ENCODE measurements at regions not wholly inside any gene's neighbourhood (a gene's known extent, or its start where the extent isn't known, plus 50 kb on each side); places are given as distances from the start of the nearest gene placed in this dataset.

GRCh38 chr11:103826856-103827255, 209.6 kb upstream of the DDI1 start:
- H3K4me1 ChIP-seq (ENCODE audit: control insufficient read depth, insufficient read depth, low read length) = no peaks in the 10 kb centered on the region
- DNase-seq (ENCODE audit: low read depth, low spot score) = no peak
- TF ChIP-seq MXI1 (IDR thresholded peaks at IDR 0.05; ENCODE audit: low read depth, low read length) (no peak), TAF1 (IDR thresholded peaks at IDR 0.05; ENCODE audit: borderline replicate concordance, low read depth, low read length) (no peak), CREB1 (IDR thresholded peaks at IDR 0.05; ENCODE audit: low read depth) (no peak), MEF2A (IDR thresholded peaks at IDR 0.05; ENCODE audit: insufficient read depth, low read depth, low read length) (no peak), PML (IDR thresholded peaks at IDR 0.05; ENCODE audit: low read length) (no peak), TCF12 (IDR thresholded peaks at IDR 0.05; ENCODE audit: low read depth, low read length) (no peak), POU2F2 (IDR thresholded peaks at IDR 0.05; ENCODE audit: borderline replicate concordance, low read depth, low read length) (no peak)
- no peaks in the 10 kb centered on the region for H4K20me1 ChIP-seq (ENCODE audit: control insufficient read depth, insufficient read depth)
- WGBS (ENCODE audit: insufficient coverage, insufficient replicate concordance, low lambda C conversion rate, missing lambda C conversion rate) = 0% methylated on average over 1 of the region's 1 CpG
- no peak for ATAC-seq
- SMC1A ChIA-PET (ENCODE audit: uncharacterized antibody, unreplicated experiment) = interaction anchor here (1.3 to 1.6 kb wide), 3 partner anchors 9 to 144 kb away, joined by 3 to 4 read pairs (median 3); no protein-coding TSS in a partner anchor
- H3K4me2 ChIP-seq (ENCODE audit: control insufficient read depth, insufficient read depth) = no peak overlapping the region
- POLR2A ChIA-PET = no interaction called here
- RAD21 ChIA-PET (ENCODE audit: unreplicated experiment) = no interaction called here
- H3K36me3 ChIP-seq (ENCODE audit: control insufficient read depth in 2 of 2, insufficient read depth in 2 of 2, low read length in 1 of 2) = no peaks in the 10 kb centered on the region; a peak in 1 of 4 replicates
- in situ Hi-C loops (cut with MboI) (no loop called here), intact Hi-C loops (cut with micrococcal nuclease; ENCODE audit: unreplicated experiment) (no loop called here)
- H3K9me3 ChIP-seq (replicated peaks; ENCODE audit: control insufficient read depth, insufficient read depth, low read length) = no peaks in the 10 kb centered on the region; the same call in 2 of the 3 replicates
- CTCF ChIA-PET = no interaction called here
- H3K27me3 ChIP-seq (replicated peaks in 1 of 2; ENCODE audit: control insufficient read depth in 2 of 2, insufficient read depth in 2 of 2, low read length in 1 of 2) = no peaks in the 10 kb centered on the region; a peak in 1 of 4 replicates
- H3K79me2 ChIP-seq (ENCODE audit: control insufficient read depth, insufficient read depth, low read length) = no peaks in the 10 kb centered on the region
- no peak overlapping the region for H2AFZ ChIP-seq (ENCODE audit: control insufficient read depth, low read depth, low read length)
- BruUV-seq (replicated peaks) = no TSS peak
- no peak overlapping the region for H3K27ac ChIP-seq (ENCODE audit: control insufficient read depth, insufficient read depth)
- no peak overlapping the region for H3K4me3 ChIP-seq
- H3K9ac ChIP-seq (ENCODE audit: control insufficient read depth, insufficient read depth, low read length) = no peak overlapping the region
- no peak for FAIRE-seq

DNA sequence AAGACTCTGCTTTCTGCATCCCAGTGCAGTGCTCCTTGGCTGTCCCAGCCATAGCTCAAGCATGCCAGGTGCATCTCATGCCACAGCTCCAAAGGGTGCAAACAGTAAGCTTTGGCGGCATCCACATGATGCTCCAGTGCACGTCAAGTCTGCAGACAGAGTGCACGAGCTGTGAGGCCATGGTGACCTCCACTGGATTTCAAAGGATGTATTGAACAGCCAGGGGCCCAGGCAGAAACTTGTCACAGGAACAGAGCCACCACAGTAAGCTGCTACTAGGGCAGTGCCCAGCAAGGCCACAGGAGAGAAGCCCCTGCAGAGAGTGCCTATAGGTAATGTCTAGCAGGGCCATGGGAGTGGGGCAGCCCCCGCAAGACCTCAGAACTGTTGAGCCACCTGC, 206.8 kb upstream of the DDI1 start:
- Histone ChIP-seq H4K20me1 (ENCODE audit: control insufficient read depth, insufficient read depth) (no peaks in the 10 kb centered on the region), H3K9me3 (replicated peaks; ENCODE audit: control insufficient read depth, insufficient read depth, low read length) (no peaks in the 10 kb centered on the region; the same call in 2 of the 3 replicates), H3K4me2 (ENCODE audit: control insufficient read depth, insufficient read depth) (no peak overlapping the region), H3K79me2 (ENCODE audit: control insufficient read depth, insufficient read depth, low read length) (no peaks in the 10 kb centered on the region), H3K36me3 (ENCODE audit: control insufficient read depth in 2 of 2, insufficient read depth in 2 of 2, low read length in 1 of 2) (no peaks in the 10 kb centered on the region; a peak in 1 of 4 replicates), H2AFZ (ENCODE audit: control insufficient read depth, low read depth, low read length) (no peak overlapping the region), H3K4me3 (no peak overlapping the region), H3K27me3 (replicated peaks in 1 of 2; ENCODE audit: control insufficient read depth in 2 of 2, insufficient read depth in 2 of 2, low read length in 1 of 2) (no peaks in the 10 kb centered on the region), H3K27ac (ENCODE audit: control insufficient read depth, insufficient read depth) (no peak overlapping the region), H3K9ac (ENCODE audit: control insufficient read depth, insufficient read depth, low read length) (no peak overlapping the region), H3K4me1 (ENCODE audit: control insufficient read depth, insufficient read depth, low read length) (no peaks in the 10 kb centered on the region)
- in situ Hi-C loops (cut with MboI) (no loop called here), intact Hi-C loops (cut with micrococcal nuclease; ENCODE audit: unreplicated experiment) (no loop called here)
- ChIA-PET SMC1A (ENCODE audit: uncharacterized antibody, unreplicated experiment) (no interaction called here), RAD21 (ENCODE audit: unreplicated experiment) (no interaction called here), CTCF (no interaction called here), POLR2A (no interaction called here)
- 15% methylated on average over 4 of the region's 4 CpGs for WGBS (ENCODE audit: insufficient coverage, insufficient replicate concordance, low lambda C conversion rate, missing lambda C conversion rate)
- ATAC-seq (no peak), FAIRE-seq (no peak), DNase-seq (ENCODE audit: low read depth, low spot score) (no peak)
- no TSS peak for BruUV-seq (replicated peaks)
- TF ChIP-seq JUND (IDR thresholded peaks at IDR 0.05; ENCODE audit: low read depth, low read length) (no peak), EED (IDR thresholded peaks at IDR 0.05; ENCODE audit: low read depth) (no peak), RUNX3 (IDR thresholded peaks at IDR 0.05; ENCODE audit: low read length) (no peak), ZBTB40 (IDR thresholded peaks at IDR 0.05; ENCODE audit: borderline replicate concordance) (no peak)
- TF ChIP-seq, protein P1, sequence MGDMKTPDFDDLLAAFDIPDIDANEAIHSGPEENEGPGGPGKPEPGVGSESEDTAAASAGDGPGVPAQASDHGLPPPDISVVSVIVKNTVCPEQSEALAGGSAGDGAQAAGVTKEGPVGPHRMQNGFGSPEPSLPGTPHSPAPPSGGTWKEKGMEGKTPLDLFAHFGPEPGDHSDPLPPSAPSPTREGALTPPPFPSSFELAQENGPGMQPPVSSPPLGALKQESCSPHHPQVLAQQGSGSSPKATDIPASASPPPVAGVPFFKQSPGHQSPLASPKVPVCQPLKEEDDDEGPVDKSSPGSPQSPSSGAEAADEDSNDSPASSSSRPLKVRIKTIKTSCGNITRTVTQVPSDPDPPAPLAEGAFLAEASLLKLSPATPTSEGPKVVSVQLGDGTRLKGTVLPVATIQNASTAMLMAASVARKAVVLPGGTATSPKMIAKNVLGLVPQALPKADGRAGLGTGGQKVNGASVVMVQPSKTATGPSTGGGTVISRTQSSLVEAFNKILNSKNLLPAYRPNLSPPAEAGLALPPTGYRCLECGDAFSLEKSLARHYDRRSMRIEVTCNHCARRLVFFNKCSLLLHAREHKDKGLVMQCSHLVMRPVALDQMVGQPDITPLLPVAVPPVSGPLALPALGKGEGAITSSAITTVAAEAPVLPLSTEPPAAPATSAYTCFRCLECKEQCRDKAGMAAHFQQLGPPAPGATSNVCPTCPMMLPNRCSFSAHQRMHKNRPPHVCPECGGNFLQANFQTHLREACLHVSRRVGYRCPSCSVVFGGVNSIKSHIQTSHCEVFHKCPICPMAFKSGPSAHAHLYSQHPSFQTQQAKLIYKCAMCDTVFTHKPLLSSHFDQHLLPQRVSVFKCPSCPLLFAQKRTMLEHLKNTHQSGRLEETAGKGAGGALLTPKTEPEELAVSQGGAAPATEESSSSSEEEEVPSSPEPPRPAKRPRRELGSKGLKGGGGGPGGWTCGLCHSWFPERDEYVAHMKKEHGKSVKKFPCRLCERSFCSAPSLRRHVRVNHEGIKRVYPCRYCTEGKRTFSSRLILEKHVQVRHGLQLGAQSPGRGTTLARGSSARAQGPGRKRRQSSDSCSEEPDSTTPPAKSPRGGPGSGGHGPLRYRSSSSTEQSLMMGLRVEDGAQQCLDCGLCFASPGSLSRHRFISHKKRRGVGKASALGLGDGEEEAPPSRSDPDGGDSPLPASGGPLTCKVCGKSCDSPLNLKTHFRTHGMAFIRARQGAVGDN (IDR thresholded peaks at IDR 0.05) = no peak

Data from GM12878 (cell line).